Uterus (tissue), 2 donors: ENCODE measurements at regions not wholly inside any gene's neighbourhood (a gene's known extent, or its start where the extent isn't known, plus 50 kb on each side); places are given as distances from the start of the nearest gene placed in this dataset.

Experiments
- POLR2A ChIP-seq, 2 donors: fragments of 450-650 bp; IDR thresholded peaks; one replicate each; pipeline ENCODE4 v1.6.1; 2016; ENCODE audit warnings: antibody characterized with exemption in 2 of 2, mild to moderate bottlenecking in 1 of 2, moderate library complexity in 1 of 2
- TF ChIP-seq, protein P1 (sequence below), 4 experiments: fragments of 200-600 bp in 2 of 4; fragments of 450-650 bp in 2 of 4; sonication (generic) in 2 of 4; IDR thresholded peaks; one replicate each; pipeline ENCODE4 v1.5.1; 2016 to 2019; ENCODE audit warnings: antibody characterized with exemption in 4 of 4, mild to moderate bottlenecking in 2 of 4, moderate library complexity in 1 of 4

DNA sequence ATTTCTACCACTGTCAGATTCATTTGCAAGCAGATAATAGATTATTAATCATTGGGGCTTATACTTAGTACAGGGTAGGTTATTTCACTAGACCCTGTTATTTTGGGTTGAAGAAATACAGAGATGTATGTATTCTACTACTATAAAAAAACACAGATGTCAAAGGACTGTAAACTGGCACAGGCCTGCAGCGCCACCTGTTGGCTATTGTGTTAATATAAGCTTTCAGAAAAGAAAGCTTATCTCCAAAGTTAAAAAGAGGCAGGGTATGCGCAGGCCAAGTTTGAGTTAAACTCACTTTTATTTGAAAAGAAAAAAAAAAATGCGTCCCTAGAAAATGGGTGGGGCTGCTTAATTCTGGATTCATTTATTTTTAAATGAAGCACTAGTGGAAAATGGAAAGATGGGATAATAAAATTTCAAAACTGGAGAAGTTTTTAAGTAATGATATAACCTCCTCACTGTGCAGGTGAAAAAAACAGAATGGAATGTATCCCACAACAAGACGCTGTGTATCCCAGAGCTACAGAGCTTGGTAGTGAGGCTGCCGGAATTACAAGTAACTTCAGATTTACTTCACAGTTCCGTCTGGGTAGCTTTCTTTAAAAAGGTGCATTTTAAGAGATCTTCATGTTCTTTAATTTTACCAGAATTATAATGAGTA, 407.2 kb upstream of the TGFBR2 start:
- TF ChIP-seq, protein P1, sequence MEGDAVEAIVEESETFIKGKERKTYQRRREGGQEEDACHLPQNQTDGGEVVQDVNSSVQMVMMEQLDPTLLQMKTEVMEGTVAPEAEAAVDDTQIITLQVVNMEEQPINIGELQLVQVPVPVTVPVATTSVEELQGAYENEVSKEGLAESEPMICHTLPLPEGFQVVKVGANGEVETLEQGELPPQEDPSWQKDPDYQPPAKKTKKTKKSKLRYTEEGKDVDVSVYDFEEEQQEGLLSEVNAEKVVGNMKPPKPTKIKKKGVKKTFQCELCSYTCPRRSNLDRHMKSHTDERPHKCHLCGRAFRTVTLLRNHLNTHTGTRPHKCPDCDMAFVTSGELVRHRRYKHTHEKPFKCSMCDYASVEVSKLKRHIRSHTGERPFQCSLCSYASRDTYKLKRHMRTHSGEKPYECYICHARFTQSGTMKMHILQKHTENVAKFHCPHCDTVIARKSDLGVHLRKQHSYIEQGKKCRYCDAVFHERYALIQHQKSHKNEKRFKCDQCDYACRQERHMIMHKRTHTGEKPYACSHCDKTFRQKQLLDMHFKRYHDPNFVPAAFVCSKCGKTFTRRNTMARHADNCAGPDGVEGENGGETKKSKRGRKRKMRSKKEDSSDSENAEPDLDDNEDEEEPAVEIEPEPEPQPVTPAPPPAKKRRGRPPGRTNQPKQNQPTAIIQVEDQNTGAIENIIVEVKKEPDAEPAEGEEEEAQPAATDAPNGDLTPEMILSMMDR (IDR thresholded peaks at IDR 0.05) = peak; percentile 79 to 85 (median 81)
- no peak for TF ChIP-seq POLR2A (IDR thresholded peaks at IDR 0.05)
